GM12864 (cell line): ENCODE measurements at regions not wholly inside any gene's neighbourhood (a gene's known extent, or its start where the extent isn't known, plus 50 kb on each side); places are given as distances from the start of the nearest gene placed in this dataset.

Source experiments
- DNase-seq: peaks from one replicate; pipeline ENCODE4 v3.0.0-alpha.2; 2011; ENCODE audit warnings: low read depth
- H3K4me3 ChIP-seq: 2 replicates; pipeline ENCODE4 v1.5.1; 2011; ENCODE audit warnings: mild to moderate bottlenecking, low read depth, low read length, control low read depth
- TF ChIP-seq, protein P1 (sequence below): IDR thresholded peaks from 2 replicates; pipeline ENCODE4 v1.5.1; 2011; ENCODE audit warnings: low read depth, mild to moderate bottlenecking, moderate library complexity, low read length, control low read depth, inconsistent platforms; ENCODE audit errors: missing control alignments

DNA sequence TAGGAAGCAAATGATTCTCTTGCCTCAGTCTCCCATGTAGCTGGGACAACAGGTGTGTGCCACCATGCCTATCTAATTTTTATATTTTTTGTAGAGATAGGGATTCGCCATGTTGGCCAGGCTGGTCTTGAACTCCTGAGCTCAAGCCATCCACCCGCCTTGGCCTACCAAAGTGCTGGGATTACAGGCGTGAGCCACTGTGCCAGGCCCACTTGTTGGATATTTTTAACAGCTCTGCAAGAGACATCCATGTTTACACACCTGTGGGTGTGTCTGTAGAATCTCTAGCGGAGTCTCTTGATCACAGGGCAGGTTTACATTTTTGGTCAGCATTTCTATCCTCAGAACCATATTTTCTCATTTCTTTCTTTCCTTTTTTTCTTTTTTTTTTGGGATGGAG is 53.1 kb upstream of the ZFP64 start:
- DNase-seq: no peak
- TF ChIP-seq, protein P1, sequence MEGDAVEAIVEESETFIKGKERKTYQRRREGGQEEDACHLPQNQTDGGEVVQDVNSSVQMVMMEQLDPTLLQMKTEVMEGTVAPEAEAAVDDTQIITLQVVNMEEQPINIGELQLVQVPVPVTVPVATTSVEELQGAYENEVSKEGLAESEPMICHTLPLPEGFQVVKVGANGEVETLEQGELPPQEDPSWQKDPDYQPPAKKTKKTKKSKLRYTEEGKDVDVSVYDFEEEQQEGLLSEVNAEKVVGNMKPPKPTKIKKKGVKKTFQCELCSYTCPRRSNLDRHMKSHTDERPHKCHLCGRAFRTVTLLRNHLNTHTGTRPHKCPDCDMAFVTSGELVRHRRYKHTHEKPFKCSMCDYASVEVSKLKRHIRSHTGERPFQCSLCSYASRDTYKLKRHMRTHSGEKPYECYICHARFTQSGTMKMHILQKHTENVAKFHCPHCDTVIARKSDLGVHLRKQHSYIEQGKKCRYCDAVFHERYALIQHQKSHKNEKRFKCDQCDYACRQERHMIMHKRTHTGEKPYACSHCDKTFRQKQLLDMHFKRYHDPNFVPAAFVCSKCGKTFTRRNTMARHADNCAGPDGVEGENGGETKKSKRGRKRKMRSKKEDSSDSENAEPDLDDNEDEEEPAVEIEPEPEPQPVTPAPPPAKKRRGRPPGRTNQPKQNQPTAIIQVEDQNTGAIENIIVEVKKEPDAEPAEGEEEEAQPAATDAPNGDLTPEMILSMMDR: no peak
- H3K4me3 ChIP-seq: no peak overlapping the region

DNA sequence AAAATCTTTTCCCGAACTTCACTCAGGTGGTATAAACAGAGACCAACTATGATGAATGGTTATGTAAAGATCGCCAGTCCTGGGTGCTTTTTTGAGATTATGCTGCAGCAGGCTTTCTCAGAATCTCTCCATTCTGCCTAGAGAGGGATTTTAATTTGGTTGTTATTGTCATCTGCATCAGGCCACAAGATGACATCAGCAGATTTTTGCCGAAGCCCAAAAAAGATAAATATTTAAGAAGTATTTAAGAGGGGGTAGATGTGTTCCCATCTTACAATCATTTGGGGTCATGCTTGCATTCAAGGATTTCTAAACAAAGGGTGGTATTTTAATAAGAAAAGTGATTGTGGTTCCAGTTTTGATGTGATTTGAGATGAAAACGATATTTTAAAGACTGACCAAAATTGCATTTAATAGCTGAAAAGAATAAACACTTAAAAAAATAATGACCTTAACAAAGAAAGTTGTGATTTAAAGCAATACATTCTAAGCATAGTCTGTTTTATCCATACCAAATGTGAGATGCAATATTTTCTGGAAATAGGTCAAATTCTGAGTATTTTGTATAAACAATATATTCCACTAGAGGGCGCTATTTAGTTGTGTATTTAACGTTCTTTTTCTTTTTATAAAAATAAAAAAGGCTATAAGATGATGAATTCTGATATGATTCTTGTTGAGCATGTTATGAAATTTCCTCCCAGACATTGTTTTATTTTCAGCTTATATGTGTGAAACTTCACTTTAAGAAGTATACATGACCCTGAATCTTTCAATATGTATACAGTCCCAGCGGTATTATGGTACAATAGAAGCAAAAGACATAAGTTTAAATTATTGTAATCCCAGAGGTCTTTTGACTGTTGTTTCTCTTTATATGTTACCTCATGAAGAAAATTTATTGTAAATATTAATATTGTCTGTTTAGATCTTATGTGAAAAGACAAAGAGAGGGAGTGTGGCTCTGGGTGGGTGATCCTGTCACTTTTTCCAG is 51.0 kb upstream of the ZFP64 start:
- no peak overlapping the region for H3K4me3 ChIP-seq
- no peak for DNase-seq
- TF ChIP-seq, protein P1: peak; percentile 17
